Stimulated activated CD4-positive, alpha-beta T cell treated with anti-CD3 and anti-CD28 coated beads, TNF-alpha, amount 100 ng/mL, for 24 hours (primary cell): ENCODE measurements at regions not wholly inside any gene's neighbourhood (a gene's known extent, or its start where the extent isn't known, plus 50 kb on each side); places are given as distances from the start of the nearest gene placed in this dataset.
"Not testable (repeated sequence)": the region's sequence is repeated elsewhere in the genome, so short reads cannot be mapped to it uniquely, and the experiment has no call there.

Experiments
- DNase-seq, 3 experiments: peaks; one replicate each; pipeline ENCODE4 v3.0.0-alpha.2; 2020; ENCODE audit warnings: low read depth in 3 of 3

DNA sequence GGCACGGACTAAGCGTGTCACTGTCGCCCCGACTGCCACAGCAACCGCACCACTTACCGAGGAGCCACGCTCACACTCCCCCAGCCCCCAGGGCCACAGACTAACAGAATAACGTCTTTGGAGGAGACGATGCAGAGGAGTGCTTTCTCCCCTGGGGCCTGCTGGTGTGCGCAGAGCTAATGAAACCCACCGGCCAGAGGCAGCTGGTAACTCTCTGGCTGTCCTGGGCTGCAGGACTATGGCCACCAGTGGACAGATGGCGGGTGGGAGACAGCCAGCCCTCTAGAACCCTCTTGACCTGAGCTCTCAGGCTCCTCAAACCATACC is 228.0 kb downstream of the DLL1 start:
- DNase-seq = no peak

DNA sequence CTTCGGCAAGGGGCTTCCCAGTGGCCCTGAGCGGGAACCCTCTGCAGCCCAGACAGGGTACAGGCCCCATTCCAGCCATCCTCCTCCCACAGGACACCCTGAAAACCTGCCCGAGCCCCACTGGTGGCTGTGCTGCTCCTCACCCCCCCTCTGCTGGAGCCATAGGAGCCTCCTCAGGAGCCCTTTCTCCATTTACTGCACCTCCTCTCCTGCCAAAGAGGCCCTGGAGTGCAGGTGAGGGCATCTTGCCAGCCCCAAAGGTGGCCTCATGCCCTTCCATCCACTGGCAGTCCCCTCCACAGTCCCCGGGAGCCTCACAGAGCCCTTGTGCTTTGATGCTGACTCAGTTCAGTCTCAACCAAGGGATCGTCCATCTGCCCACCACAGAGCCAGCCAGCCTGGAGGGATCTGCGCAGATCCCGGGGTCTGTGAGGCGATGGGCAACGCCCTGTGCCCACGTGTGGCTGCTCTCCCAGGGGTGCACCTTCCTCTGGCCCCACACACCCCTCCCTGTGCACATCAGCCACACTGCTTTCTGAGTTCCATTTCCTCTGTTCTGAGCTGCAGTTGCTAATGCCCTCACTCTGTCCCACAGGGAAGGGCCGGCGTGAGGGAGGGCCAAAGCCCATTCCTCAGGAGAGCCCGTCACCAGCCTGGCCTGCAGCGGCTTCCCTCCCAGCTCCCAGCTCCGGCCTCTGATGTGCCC is 228.5 kb downstream of the DLL1 start:
- DNase-seq = no peak

DNA sequence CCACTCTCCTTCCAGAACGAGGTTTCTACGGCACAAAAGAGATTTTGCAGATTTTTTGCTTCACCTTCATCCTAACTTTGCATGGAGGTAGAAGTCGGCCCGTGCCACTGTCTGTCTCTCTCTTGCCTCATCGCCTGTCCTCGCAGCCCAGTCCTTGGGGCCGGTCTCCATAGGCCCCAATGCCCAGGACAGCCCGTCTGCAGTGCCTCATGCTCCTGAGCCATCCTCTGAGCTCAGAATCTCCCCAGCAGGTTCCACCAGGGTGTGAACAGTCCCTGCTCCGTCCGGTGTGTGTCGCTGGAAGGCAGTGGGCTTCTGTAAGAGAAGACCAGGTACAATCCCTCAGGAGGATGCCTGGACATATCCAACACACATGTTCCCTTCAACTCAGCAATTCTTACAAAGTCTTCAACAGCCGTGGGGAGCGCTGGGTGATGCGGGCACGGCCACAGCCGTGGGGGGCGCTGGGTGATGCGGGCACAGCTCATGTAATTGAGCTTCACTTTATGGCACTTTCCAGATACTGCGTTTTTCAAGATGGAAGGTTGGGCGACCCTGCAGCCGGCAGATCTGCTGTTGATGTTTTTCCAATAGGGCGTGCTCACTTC is 231.9 kb downstream of the DLL1 start:
- DNase-seq = no peak

DNA sequence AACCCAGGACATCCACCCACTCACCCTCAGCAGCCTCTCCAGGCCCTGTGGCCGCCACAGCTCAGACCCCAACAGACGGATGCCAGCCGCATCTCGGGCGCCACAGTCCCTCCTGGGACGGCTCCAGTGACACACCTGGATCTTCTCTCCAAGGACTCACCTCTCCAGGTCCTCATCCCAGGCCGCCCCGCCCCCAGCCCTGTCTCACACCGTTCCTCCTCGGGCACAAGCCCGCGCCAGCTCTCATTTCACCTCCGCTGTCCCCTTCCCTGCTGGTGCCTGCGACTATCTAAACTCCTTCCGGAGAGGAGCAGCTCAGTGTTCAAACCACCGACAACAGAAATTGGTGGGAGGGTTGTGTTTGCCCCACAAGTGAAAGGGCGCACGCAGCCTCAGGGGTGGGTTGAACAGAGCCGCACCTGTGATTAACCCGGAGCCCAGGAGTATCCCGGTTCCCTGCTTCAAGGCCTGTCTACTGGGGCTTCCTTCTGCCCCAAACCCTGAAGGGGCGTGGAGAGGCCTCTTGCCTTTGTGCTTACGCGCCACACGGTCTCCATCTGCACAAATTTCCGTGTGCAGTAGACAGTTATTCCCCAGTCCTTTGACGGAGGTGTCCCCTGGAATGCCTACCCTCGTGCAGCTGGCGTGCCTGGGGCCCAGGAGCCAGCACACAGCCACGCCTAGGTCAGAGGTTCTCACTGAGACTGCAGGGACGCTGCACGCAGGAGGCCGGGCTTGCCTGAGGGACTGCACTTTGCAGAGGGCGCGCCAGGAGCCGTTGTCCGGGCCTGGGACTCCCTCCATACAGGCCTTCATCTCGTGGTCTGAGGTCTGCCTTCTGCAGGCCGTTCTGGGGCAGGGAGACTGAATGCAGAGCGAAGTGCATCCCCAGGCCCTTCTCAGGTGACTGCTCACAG is 232.7 kb downstream of the DLL1 start:
- no peak for DNase-seq

DNA sequence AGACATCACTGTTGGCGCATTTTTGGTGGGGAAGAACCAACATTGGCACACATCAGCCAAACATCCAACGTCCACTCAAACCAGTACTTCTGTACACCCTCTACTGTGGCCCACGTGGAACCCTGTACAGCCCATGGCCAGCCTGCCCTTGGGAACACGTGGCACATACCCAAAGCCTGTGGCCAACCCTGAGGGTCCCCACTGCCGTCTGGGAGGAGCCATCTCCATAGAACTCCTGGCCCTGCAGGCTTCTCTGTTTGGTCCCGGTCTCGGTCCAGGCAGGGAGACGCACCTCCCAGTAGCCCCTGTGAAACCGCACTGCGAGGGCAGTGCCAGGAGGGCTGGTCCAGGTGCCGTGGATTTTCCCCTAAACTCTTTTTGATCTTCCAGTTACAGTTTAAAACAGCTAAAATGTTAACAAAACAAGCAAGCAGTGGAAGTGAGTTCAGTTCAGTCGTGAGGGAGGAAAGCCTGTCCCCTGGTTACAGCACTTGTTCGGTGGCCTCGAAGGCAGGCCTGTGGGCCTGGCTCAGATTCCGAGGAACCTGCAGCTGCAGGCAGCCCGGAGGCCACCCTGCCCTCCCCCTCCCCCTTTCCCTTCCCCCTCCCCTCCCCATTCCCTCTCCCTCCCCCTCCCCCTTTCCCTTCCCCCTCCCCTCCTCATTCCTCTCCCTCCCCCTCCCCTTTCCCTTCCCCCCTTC is 233.7 kb downstream of the DLL1 start:
- DNase-seq = no peak

DNA sequence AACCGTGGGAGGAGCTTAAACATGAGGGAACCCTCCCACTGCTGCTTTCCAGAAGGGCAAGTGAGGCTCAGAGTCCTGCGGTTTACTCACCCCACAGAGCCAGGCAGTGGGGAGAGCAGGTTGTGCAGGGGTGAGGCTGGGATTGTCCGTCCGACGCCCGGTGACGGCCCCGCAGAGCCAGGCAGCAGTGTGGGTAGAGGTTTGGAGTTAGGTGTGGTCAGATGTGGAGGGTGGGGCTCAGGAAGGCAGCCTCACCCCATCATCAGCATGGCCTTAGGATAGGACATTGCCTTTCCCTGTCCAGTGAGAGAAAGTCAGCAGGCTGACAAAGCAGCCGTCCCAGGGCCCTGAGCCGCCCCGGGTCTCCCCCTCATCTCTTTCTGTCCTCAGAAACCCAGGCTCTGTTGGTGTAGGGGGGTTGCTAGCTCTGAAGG is 234.6 kb downstream of the DLL1 start:
- no peak for DNase-seq

DNA sequence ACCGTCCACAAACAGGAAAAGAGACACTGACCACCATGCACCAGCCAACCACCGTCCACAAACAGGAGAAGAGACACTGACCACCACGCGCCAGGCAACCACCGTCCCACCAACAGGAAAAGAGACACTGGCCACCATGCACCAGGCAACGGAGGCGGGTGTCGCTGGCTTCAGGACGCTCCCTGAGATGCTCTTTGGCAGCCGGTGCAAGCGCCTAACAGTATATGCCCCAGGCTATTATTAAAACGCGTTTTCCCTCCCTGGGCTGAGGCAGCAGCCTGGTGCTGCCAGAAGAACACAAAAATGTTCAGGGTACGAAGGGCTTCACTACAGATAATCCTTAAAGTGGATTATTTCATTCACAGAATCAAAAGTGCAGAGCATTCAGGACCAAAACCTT is 235.1 kb downstream of the DLL1 start:
- DNase-seq = not testable (repeated sequence)

DNA sequence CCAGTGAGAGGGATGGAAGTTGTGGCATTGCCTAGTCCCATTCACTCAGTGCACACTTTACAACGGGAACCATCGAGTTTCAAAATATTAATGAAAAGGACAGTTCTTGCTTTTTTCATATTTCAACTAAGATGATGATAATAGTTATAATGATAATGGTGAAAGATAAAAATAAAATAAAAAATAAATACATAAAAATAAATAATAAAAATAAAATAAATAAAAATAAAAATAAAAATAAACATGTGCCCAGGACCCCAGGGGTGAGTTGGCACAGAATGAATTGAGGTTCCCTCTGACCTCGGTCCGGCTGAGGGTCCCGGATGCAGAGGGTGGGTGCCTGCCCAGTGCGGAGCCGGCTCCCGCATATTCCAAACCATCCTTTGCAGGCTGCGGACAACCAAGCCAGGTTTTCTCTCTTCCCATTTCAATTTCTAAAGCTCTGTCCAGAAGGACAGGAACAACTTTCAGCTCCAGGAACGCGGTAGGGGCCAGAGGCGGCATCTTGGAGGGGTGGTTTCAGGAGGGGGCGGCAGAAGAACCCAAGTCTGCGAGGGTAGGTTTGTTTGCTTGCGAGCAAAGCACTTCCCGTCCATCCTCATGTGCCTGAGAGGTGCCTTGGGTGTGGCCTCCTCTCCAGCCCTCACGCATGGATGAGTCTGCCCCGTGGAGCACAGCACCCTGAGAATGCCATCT is 236.8 kb downstream of the DLL1 start:
- DNase-seq = no peak

DNA sequence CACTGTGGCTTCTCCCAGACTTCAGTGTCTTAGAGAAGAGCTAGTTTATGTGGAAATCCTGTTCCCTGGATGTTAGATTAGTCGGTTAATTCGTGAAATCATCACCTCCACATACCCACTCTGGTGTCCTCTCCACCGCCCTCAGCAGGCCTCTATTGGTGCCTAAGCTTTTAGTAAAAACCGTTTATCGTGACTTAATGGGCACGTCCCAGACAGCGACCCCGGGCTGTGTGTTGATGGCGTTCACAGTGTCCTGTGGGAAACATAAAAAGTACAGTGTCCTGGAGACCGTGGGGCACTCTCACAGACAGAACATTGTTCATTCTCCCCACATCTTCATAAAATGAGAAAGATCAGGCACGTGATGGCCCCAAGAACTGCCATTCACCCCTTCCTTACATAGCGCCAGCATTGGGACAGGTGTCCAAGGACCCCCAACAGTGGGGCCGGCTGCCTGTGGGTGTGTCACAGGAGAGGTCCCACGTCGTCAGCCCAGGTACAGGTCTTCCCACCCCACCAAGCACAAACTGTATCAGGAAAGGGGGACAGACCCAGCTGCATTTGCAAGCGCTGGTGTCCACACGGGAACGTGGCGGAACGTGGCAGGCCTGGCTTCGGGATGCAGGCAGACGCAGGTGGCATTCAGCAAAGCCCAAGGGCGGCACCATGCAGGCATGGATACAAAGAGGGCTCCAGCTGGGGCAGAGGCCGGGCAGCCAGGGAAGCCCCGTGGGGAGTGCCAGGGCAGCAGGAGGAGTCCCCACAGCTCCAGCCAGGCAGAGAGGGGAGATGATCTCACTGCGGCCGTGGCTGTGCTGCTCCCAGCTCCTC is 237.7 kb downstream of the DLL1 start:
- no peak for DNase-seq

DNA sequence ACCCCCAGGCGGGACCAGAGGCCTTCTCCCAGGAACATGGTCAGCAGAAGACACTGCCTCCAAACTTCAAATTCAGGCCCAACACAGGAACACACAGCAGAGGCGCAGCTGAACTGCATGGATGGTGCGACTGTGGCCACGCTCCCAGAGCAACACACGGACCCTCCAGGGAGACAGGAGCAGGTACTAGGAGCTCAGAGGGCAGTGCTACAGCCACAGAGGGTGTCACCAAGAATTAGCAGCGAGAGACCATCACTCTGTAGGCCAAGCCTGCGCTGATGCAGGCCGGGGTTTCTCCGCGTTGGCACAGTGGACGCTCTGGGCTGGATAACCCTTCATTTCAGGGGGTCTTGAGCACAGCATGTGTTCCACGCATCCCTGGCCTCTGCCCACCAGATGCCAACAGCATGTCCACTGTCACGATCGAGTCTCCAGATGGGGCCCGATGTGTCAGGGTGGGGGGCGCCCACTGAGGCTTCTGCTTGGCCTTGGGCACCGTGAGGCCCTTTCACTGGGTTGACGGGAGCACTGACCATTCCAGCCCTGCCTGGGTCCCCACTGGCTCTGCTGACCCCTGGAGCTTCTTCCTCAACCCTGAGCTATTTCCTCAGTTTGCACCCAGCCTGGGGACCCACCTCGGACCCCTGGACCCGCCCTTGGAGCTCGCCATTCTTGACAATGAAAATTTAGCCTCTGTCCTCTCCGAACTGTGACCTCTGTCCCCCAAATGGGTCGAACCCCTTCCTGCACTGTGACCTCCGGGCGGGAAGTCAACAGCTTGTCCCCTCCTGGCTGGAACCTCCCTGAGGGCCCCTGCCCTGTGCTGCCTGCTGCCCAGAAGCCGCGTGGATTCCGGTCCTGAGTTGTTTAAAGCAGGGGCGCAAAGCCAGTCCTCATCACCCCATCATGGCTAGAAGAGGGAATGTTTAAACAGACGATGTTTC is 239.4 kb downstream of the DLL1 start:
- no peak for DNase-seq

DNA sequence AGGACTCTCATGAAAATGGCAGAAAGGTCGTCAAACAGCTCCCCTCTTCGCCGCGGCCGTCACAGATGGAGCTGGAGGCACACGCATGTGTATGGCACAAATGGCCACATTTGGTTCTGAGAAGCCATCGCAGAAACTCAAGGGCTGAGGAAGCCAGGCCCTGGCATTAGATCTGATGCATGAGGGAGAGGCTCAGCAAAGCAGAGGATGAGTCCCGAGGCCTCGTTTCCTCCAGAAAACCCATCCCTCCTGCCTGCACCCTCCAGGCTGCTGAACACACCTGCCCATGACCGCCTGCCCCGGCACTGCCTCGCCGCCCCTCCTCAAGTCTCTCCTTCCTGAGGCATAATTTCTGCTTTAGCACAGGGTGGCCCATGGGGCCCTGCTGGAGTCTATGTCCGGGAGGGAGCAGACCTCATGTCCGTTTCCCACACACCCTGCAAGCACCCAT is 240.3 kb downstream of the DLL1 start:
- no peak for DNase-seq

DNA sequence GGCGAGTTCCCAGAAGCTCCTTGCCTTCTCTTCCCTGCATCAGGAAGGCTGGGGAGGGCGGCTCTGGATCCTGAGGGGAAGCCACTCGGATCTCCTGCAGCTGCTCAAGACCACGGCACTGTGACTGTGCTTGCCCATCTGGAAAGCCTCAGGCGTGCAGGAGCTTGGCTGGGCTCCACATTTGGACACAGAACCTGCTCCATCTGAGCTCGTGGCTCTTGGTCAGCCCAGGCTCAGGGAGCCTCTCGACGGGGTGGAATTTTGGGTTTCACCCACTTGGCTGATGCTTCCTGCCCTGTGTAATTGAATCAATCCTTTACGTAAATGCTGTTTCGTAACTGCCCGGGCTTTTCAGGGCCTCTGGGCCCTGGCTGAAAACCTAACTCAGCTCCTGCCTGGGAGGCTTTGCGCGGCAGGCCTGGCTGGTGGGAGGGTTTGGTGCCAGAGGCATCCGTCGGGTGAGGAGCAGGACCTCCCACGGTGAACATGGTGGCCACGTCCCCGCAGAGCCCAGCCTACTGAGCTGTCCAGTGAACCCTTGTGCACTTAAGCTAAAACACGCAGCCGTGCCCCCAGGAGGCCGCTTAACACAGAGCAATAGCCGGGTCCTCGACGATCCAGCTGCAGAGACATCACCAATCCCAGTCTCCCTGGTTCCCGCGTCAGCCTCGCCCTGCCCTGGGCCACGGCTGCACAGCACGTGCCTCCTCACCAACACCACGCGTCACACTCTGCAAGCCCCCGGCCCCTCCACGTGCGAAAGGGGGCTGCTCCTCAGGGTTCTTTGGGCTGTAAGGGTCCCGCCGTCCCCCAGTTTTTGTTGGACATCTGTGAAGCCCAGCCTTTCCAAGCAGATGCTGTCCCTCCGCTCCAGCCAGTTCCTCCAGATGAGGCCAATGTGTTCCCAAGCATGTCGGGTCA is 241.0 kb downstream of the DLL1 start:
- no peak for DNase-seq

DNA sequence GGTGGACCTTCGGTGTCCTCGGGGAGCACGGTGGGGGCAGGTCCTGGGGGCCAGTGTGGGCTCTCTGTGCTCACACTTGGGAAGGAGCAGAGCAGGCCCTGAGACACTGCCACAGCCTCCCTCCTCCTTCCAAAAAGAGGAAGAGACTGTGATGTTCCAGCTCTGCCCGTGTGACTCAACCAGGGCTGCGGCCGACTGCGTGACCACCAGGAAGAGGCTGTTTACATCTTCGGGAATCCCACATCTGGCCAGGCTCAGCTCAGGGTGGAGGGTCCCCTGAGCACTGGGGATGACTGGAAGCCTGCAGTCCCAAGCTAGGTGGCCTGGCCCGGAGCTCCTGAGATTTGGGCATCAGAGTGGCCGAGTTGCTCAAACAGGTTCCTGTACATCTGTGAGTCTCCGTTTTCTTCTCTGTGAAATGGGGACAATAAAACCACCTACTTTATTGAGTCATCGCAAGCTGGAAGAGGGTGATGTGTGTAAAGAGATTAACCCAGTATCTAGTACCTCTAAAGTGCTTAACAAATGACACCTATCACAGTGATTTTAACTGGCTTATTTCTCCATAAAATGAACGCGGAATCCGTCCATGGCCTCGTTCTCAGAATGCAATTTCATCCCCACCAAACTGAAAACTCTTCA is 242.1 kb downstream of the DLL1 start:
- no peak for DNase-seq

DNA sequence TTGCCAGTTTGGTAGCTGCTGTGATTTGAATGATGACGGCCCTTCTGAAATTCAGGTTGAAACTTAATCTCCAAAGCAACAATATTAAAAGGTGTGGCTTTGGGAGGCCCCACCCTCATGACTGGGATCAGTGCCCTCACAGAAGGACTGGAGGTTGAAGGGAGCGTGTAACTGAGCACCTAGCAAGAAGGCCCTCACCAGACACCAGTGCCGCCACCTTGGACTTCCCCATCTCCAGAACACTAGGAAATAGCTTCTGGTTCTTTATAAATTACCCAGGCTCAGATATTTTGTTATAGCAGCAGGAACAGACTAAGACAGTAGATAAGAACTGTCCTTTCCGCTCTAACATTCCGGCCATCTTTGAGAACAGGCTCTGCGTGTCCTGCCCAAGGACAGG is 243.1 kb downstream of the DLL1 start:
- DNase-seq = no peak

DNA sequence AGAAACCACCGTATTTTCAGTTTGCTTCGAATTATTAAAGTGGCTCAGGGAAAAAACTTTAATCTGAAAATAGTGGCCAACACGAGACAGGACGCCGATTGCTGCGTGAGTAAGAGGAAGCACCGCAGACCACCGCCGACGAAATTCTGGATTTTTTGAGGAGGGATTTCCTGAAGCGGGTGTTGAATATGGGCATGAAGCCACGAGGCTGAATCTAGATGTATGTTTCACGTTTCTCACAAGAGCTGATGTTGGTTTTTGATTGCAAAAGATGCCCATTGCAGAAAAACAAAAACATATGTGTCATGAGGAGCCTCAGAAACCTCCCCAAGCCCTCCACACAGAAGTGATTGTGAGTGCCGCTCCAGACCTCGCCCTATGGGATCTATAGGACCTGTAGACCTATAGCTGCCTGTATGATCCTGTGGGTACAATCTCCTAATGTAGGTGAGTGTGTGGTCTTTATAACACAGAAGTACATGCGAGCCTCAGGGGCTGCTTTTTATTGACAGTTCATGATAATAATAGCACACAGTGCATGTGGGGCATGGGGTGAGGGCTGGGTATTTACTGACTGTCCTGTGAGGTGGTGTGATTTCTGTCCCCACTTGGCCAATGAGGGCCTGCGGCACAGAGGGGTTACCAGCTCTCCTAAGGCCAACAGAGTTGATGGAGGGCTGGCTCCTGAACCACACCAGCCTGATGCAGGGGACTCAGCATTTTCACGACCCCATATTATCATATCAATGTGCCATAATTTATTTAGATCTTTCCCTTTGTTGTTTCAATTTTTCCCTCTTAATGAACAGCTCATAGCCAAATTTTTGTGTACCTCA is 243.9 kb downstream of the DLL1 start:
- DNase-seq = no peak

DNA sequence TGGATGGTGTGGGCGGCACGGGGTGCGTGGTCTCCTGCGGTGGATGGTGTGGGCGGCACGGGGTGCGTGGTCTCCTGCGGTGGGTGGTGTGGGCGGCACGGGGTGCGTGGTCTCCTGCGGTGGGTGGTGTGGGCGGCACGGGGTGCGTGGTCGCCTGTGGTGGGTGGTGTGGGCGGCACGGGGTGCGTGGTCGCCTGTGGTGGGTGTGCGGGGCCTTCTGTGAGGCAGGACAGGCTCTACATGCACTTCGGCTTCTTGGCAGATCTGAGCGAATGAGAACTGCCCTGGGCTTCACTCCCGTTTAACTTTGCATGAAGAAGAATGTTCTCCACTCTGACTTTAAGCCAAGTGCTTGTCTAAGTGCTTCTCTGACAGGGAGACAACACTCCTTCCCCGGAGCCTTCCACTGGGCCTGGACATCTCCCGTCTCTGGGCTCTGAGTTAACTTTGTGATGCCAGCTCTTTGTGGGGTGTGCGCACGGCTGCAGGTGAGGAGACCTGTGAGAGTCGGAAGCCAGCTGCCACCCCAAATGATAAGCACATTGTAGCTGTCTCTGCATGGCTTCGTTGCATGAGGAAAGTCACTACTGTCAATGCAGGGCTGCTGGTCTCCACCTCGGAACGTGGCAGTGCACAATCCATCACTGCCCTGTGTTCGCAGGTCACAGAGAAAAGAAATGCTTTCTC is 244.8 kb downstream of the DLL1 start:
- no peak for DNase-seq
